ENCODE measurements at regions not wholly inside any gene's neighbourhood (a gene's known extent, or its start where the extent isn't known, plus 50 kb on each side); places are given as distances from the start of the nearest gene placed in this dataset.

DNA sequence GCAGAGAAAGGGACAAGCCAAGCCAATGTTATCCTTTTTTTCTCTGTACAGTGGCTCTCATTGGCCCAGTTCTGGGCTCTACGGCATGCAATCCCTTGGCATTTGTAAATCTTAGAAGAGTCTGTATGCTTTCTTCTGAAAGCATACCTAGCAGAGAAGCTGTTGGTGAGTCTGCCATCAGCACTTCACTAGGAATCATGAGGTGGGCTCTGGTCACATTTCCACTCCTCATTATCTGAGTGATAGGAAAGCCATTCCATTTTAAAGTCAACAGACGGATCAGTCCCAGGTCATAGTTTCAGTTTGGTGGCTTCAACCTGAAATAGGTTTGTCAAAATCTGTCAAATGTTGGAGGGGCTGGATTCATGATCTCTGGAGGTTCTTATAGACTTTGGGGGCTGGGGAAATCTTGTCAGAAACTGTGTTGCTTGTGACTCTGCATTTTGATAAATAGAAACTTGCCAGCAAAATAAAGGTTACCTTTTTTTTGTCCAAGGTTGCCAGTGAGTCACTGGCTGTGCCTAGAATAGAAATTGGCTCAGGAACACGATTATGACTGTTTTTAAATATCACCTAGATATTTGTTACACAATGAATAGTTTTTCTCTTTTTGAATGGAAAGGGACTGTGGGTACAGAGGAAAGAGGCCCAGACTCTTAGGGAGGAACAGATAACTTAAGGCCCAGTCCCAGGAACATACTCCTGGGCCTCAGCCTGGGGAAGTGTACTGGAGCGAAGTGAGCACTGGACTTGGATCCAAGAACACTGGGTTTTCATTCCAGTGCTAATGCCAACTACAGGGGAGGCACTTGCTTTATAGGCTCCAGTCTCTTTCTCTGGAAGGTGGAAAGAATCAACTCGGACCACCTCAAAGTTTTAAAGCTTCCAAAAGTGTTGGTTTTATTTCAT, 183.1 kb downstream of the NMUR2 start:
- Histone ChIP-seq H3K9me3 (ENCODE audit: low read depth) (no peaks in the 10 kb centered on the region), H3K36me3 (no peaks in the 10 kb centered on the region), H3K9ac (no peak overlapping the region), H2AFZ (replicated peaks) (no peak overlapping the region), H3K4me1 (peaks cover 3% of the 10 kb centered on the region), H3K4me2 (no peak overlapping the region), H3F3A (ENCODE audit: low read depth) (no peaks in the 10 kb centered on the region), H3K27ac (no peak overlapping the region), H3K79me2 (ENCODE audit: low read depth) (no peaks in the 10 kb centered on the region), H4K20me1 (ENCODE audit: low read depth) (no peaks in the 10 kb centered on the region), H3K27me3 (no peaks in the 10 kb centered on the region), H3K4me3 (no peak overlapping the region)
- no peak for TF ChIP-seq CTCF (IDR thresholded peaks at IDR 0.05)
- TF ChIP-seq EZH2phosphoT487 (IDR thresholded peaks at IDR 0.05): no peak
- TF ChIP-seq EZH2 (IDR thresholded peaks at IDR 0.05): no peak
- peaks cover 3% of the 10 kb centered on the region for H3K27me3 Mint-ChIP-seq (ENCODE audit: insufficient read depth, low read depth)
- no peak overlapping the region for H3K4me3 Mint-ChIP-seq
- DNase-seq (ENCODE audit: low spot score): no peak
- H3K36me3 Mint-ChIP-seq: no peaks in the 10 kb centered on the region
- no peaks in the 10 kb centered on the region for H3K4me1 Mint-ChIP-seq
- H3K27ac Mint-ChIP-seq: no peak overlapping the region
- H3K9me3 Mint-ChIP-seq: no peaks in the 10 kb centered on the region

DNA sequence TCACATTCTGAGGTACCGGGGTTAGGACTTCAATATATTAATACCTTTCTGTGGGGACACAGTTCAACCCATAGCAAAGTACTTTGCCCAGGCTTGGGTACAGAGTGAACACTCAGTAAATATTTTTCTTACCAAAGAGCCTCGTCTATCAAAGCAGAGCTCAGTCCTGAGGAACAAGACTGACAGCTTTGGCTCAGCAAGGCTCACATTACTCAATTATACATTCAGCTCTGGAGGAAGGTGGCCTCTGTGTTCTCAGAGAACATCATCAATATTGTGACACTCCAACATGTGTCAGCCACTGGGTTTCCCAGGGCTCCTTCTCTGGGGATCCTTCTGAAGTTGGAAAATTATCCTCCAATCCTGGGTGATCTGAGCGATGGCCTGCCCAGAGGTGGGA, 186.4 kb downstream of the NMUR2 start:
- no peak overlapping the region for H2AFZ ChIP-seq (replicated peaks)
- H3K4me3 Mint-ChIP-seq: no peak overlapping the region
- H3K9me3 Mint-ChIP-seq: no peaks in the 10 kb centered on the region
- H3K4me1 ChIP-seq: no peaks in the 10 kb centered on the region
- no peak overlapping the region for H3K9ac ChIP-seq
- no peaks in the 10 kb centered on the region for H3F3A ChIP-seq (ENCODE audit: low read depth)
- no peaks in the 10 kb centered on the region for H3K9me3 ChIP-seq (ENCODE audit: low read depth)
- H3K79me2 ChIP-seq (ENCODE audit: low read depth): no peaks in the 10 kb centered on the region
- no peaks in the 10 kb centered on the region for H3K36me3 ChIP-seq
- no peaks in the 10 kb centered on the region for H3K4me1 Mint-ChIP-seq
- H3K4me2 ChIP-seq: no peak overlapping the region
- H3K27me3 Mint-ChIP-seq (ENCODE audit: insufficient read depth, low read depth): peaks cover 3% of the 10 kb centered on the region
- no peaks in the 10 kb centered on the region for H4K20me1 ChIP-seq (ENCODE audit: low read depth)
- H3K4me3 ChIP-seq: no peak overlapping the region
- no peaks in the 10 kb centered on the region for H3K36me3 Mint-ChIP-seq
- no peak overlapping the region for H3K27ac ChIP-seq
- no peak for TF ChIP-seq EZH2 (IDR thresholded peaks at IDR 0.05)
- no peak for TF ChIP-seq CTCF (IDR thresholded peaks at IDR 0.05)
- TF ChIP-seq EZH2phosphoT487 (IDR thresholded peaks at IDR 0.05): no peak
- DNase-seq (ENCODE audit: low spot score): no peak
- H3K27me3 ChIP-seq: no peaks in the 10 kb centered on the region
- H3K27ac Mint-ChIP-seq: no peak overlapping the region

DNA sequence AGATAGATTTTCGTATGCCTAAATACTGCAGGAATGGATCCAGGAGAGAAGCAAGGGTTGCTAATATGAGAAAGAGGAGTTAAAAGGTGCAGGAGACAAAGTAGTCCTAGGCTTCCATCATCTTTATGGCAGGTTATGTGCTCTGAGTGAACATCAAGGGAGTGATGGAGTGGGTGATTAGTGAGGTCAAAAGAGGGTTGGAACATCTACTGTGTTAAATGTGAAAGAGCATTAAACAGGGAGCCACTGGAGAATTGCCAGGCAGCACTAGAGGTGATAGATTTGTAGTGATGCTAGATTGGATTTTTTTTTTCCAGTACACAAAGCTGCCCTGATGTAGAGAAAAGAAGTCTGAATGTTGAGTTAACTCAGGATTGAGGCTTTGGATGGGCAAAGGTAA, 199.3 kb downstream of the NMUR2 start:
- TF ChIP-seq EZH2 (IDR thresholded peaks at IDR 0.05) (no peak), EZH2phosphoT487 (IDR thresholded peaks at IDR 0.05) (no peak), CTCF (IDR thresholded peaks at IDR 0.05) (no peak)
- Mint-ChIP-seq H3K9me3 (no peaks in the 10 kb centered on the region), H3K36me3 (no peaks in the 10 kb centered on the region), H3K4me3 (no peak overlapping the region), H3K27me3 (ENCODE audit: insufficient read depth, low read depth) (no peaks in the 10 kb centered on the region), H3K4me1 (no peaks in the 10 kb centered on the region), H3K27ac (no peak overlapping the region)
- Histone ChIP-seq H3K9ac (no peak overlapping the region), H3K4me3 (no peak overlapping the region), H4K20me1 (ENCODE audit: low read depth) (no peaks in the 10 kb centered on the region), H3K27me3 (no peaks in the 10 kb centered on the region), H3K79me2 (ENCODE audit: low read depth) (no peaks in the 10 kb centered on the region), H3K4me1 (no peaks in the 10 kb centered on the region), H3K4me2 (no peak overlapping the region), H3K36me3 (no peaks in the 10 kb centered on the region), H3F3A (ENCODE audit: low read depth) (no peaks in the 10 kb centered on the region), H3K27ac (no peak overlapping the region), H2AFZ (replicated peaks) (no peak overlapping the region), H3K9me3 (ENCODE audit: low read depth) (no peaks in the 10 kb centered on the region)
- DNase-seq (ENCODE audit: low spot score): no peak
